Mesenchymal stem cell (in vitro differentiated cells and primary cell): ENCODE measurements at regions not wholly inside any gene's neighbourhood (a gene's known extent, or its start where the extent isn't known, plus 50 kb on each side); places are given as distances from the start of the nearest gene placed in this dataset.

ENCODE experiments used
- DNase-seq: peaks from one replicate; pipeline ENCODE4 v3.0.0-alpha.2; 2013
- H2AFZ ChIP-seq: one replicate; pipeline ENCODE4 v1.6.1; 2013; ENCODE audit warnings: low read depth, mild to moderate bottlenecking, control low read depth, inconsistent platforms, low read length, moderate library complexity
- H2AK5ac ChIP-seq: 2 replicates; pipeline ENCODE4 v1.6.1; 2013; ENCODE audit warnings: low read length, moderate library complexity, mild to moderate bottlenecking, inconsistent platforms; ENCODE audit not compliant: severe bottlenecking
- H2BK120ac ChIP-seq: one replicate; pipeline ENCODE4 v1.6.1; 2013; ENCODE audit warnings: low read depth, mild to moderate bottlenecking, inconsistent platforms, low read length, moderate library complexity
- H2BK12ac ChIP-seq, 2 experiments: one replicate each; pipeline ENCODE4 v1.6.1; 2013; ENCODE audit warnings: inconsistent platforms in 2 of 2, low read length in 2 of 2, mild to moderate bottlenecking in 2 of 2, moderate library complexity in 2 of 2, control low read depth in 1 of 2
- H2BK15ac ChIP-seq: one replicate; pipeline ENCODE4 v1.6.1; 2013; ENCODE audit warnings: mild to moderate bottlenecking, low read depth, inconsistent platforms; ENCODE audit not compliant: poor library complexity, severe bottlenecking
- H2BK5ac ChIP-seq: 2 replicates; pipeline ENCODE4 v1.6.1; 2013; ENCODE audit warnings: low read depth, mild to moderate bottlenecking, low read length, control low read depth, inconsistent platforms; ENCODE audit not compliant: poor library complexity, severe bottlenecking
- H3K14ac ChIP-seq, 2 experiments: one replicate each; pipeline ENCODE4 v1.6.1; 2013; ENCODE audit warnings: inconsistent platforms in 2 of 2, low read length in 2 of 2, control low read depth in 1 of 2, mild to moderate bottlenecking in 1 of 2, moderate library complexity in 1 of 2
- H3K18ac ChIP-seq, 2 experiments: one replicate each; pipeline ENCODE4 v1.6.1; 2013; ENCODE audit warnings: inconsistent platforms in 2 of 2, low read length in 2 of 2, control low read depth in 1 of 2, low read depth in 1 of 2, mild to moderate bottlenecking in 1 of 2
- H3K23ac ChIP-seq, 2 experiments: one replicate each; pipeline ENCODE4 v1.6.1; 2013; ENCODE audit warnings: inconsistent platforms in 2 of 2, low read length in 2 of 2, mild to moderate bottlenecking in 2 of 2, moderate library complexity in 2 of 2, control low read depth in 1 of 2
- H3K27ac ChIP-seq: 2 replicates; pipeline ENCODE4 v1.5.1; 2013; ENCODE audit warnings: mild to moderate bottlenecking, moderate library complexity, low read length, control low read depth, inconsistent platforms; ENCODE audit not compliant: poor library complexity, severe bottlenecking
- H3K27me3 ChIP-seq, 2 experiments: 2 replicates each; pipeline versions ENCODE4 v1.6.1 to v1.7.0; 2013; ENCODE audit warnings: low read length in 2 of 2, mild to moderate bottlenecking in 2 of 2, moderate library complexity in 2 of 2, control low read depth in 1 of 2, inconsistent platforms in 1 of 2; ENCODE audit not compliant: control insufficient read depth in 1 of 2, insufficient read depth in 1 of 2
- H3K36me3 ChIP-seq, 2 experiments: 2 replicates each; pipeline versions ENCODE4 v1.6.1 to v1.7.0; 2013; ENCODE audit warnings: low read length in 2 of 2, control low read depth in 1 of 2, inconsistent platforms in 1 of 2, low read depth in 1 of 2, mild to moderate bottlenecking in 1 of 2; ENCODE audit not compliant: insufficient read depth in 2 of 2, control insufficient read depth in 1 of 2
- H3K4ac ChIP-seq, 2 experiments: one replicate each; pipeline ENCODE4 v1.6.1; 2013; ENCODE audit warnings: inconsistent platforms in 2 of 2, low read length in 2 of 2, mild to moderate bottlenecking in 2 of 2, moderate library complexity in 2 of 2, control low read depth in 1 of 2, low read depth in 1 of 2
- H3K4me1 ChIP-seq: 2 replicates; pipeline ENCODE4 v1.6.1; 2013; ENCODE audit warnings: low read depth, low read length, control low read depth; ENCODE audit not compliant: control insufficient read depth, insufficient read depth
- H3K4me2 ChIP-seq: 2 replicates; pipeline ENCODE4 v1.6.1; 2013; ENCODE audit warnings: low read length, mild to moderate bottlenecking, inconsistent platforms; ENCODE audit not compliant: poor library complexity, severe bottlenecking
- H3K4me3 ChIP-seq, 2 experiments: 2 replicates each; pipeline versions ENCODE4 v1.5.1 to v1.7.0; 2013; ENCODE audit warnings: low read length in 2 of 2, mild to moderate bottlenecking in 2 of 2, control low read depth in 1 of 2, low read depth in 1 of 2; ENCODE audit not compliant: insufficient read depth in 1 of 2
- H3K79me1 ChIP-seq: replicated peaks from 2 replicates; pipeline ENCODE4 v1.6.1; 2013; ENCODE audit warnings: mild to moderate bottlenecking, control low read depth, low read length, inconsistent platforms; ENCODE audit not compliant: poor library complexity, severe bottlenecking
- H3K9ac ChIP-seq: 2 replicates; pipeline ENCODE4 v1.7.0; 2013; ENCODE audit warnings: mild to moderate bottlenecking, low read length, moderate library complexity
- H3K9me3 ChIP-seq: 2 replicates; pipeline ENCODE4 v1.7.0; 2013; ENCODE audit warnings: mild to moderate bottlenecking, low read length; ENCODE audit not compliant: control insufficient read depth
- H4K8ac ChIP-seq: one replicate; pipeline ENCODE4 v1.6.1; 2013; ENCODE audit warnings: inconsistent platforms, mild to moderate bottlenecking, low read length, moderate library complexity
- H4K91ac ChIP-seq: one replicate; pipeline ENCODE4 v1.6.1; 2013; ENCODE audit warnings: mild to moderate bottlenecking, low read length, inconsistent platforms
- WGBS: methylation state at CpG from one replicate; pipeline ENCODE4 v1.1.7; 2013; ENCODE audit warnings: mixed read lengths; 5-methylcytosine and 5-hydroxymethylcytosine counted together

GRCh38 chr2:105590780-105591660, 153.7 kb upstream of the NCK2 start:
- H3K79me1 ChIP-seq, result no peaks in the 10 kb centered on the region
- no peak overlapping the region for H3K4me2 ChIP-seq
- H3K23ac ChIP-seq, result no peak overlapping the region
- H3K36me3 ChIP-seq, result no peaks in the 10 kb centered on the region
- H2BK120ac ChIP-seq, result no peak overlapping the region
- H3K27ac ChIP-seq, result no peak overlapping the region
- no peak overlapping the region for H3K9ac ChIP-seq
- H2AK5ac ChIP-seq, result no peak overlapping the region
- H4K91ac ChIP-seq, result no peak overlapping the region
- H3K9me3 ChIP-seq, result peaks cover 3% of the 10 kb centered on the region
- H4K8ac ChIP-seq, result no peak overlapping the region
- no peak overlapping the region for H2BK15ac ChIP-seq
- H3K4me3 ChIP-seq, result no peak overlapping the region
- H3K4me1 ChIP-seq, result peaks cover 14% of the 10 kb centered on the region
- H3K18ac ChIP-seq, result no peak overlapping the region
- no peak overlapping the region for H2BK5ac ChIP-seq
- no peak overlapping the region for H2BK12ac ChIP-seq
- no peak overlapping the region for H2AFZ ChIP-seq
- DNase-seq, result no peak
- no peaks in the 10 kb centered on the region for H3K27me3 ChIP-seq
- no peak overlapping the region for H3K4ac ChIP-seq
- 84% methylated on average over 8 of the region's 8 CpGs for WGBS
- H3K14ac ChIP-seq, result no peak overlapping the region

GRCh38 chr2:105588581-105588980, 156.1 kb upstream of the NCK2 start:
- Histone ChIP-seq H2BK120ac (no peak overlapping the region), H3K4ac (no peak overlapping the region), H3K9ac (no peak overlapping the region), H3K23ac (no peak overlapping the region), H3K36me3 (no peaks in the 10 kb centered on the region), H4K91ac (no peak overlapping the region), H3K79me1 (no peaks in the 10 kb centered on the region), H2BK15ac (no peak overlapping the region), H2AK5ac (no peak overlapping the region), H2BK12ac (no peak overlapping the region), H3K14ac (no peak overlapping the region), H3K4me1 (peaks cover 8% of the 10 kb centered on the region), H3K9me3 (peaks cover 3% of the 10 kb centered on the region), H3K4me2 (no peak overlapping the region), H3K4me3 (no peak overlapping the region), H3K18ac (no peak overlapping the region), H4K8ac (no peak overlapping the region), H2BK5ac (no peak overlapping the region), H2AFZ (no peak overlapping the region), H3K27ac (no peak overlapping the region), H3K27me3 (peaks cover 0 to 11% of the 10 kb centered on the region in 2 experiments)
- DNase-seq, result no peak
- WGBS, result 98% methylated on average over 4 of the region's 5 CpGs

- no peak for DNase-seq
- no peak overlapping the region for H3K27ac ChIP-seq
- 95% methylated on average over 1 of the region's 3 CpGs for WGBS
Observed at GRCh38 chr2:105587637-105588036, 157.1 kb upstream of the NCK2 start.

GRCh38 chr2:105584435-105585010, 160.2 kb upstream of the NCK2 start:
- H3K4me1 ChIP-seq, result no peaks in the 10 kb centered on the region
- H3K27ac ChIP-seq, result no peak overlapping the region
- H3K79me1 ChIP-seq, result no peaks in the 10 kb centered on the region
- no peak overlapping the region for H2BK5ac ChIP-seq
- H3K4ac ChIP-seq, result no peak overlapping the region
- no peak overlapping the region for H3K9ac ChIP-seq
- no peak overlapping the region for H2AFZ ChIP-seq
- H3K23ac ChIP-seq, result no peak overlapping the region
- H3K18ac ChIP-seq, result no peak overlapping the region
- H3K9me3 ChIP-seq, result peaks cover 3% of the 10 kb centered on the region
- H3K14ac ChIP-seq, result no peak overlapping the region
- H3K4me2 ChIP-seq, result no peak overlapping the region
- no peaks in the 10 kb centered on the region for H3K36me3 ChIP-seq
- no peak overlapping the region for H3K4me3 ChIP-seq
- peaks cover 10 to 25% of the 10 kb centered on the region in 2 experiments for H3K27me3 ChIP-seq
- no peak overlapping the region for H2BK15ac ChIP-seq
- H2AK5ac ChIP-seq, result no peak overlapping the region
- no peak overlapping the region for H4K91ac ChIP-seq
- DNase-seq, result no peak
- H4K8ac ChIP-seq, result no peak overlapping the region
- H2BK120ac ChIP-seq, result no peak overlapping the region
- no CpG with 5 or more reads among the region's 2 CpGs for WGBS
- H2BK12ac ChIP-seq, result no peak overlapping the region

More at GRCh38 chr2:105587637-105588036, 157.1 kb upstream of the NCK2 start:
- Histone ChIP-seq H3K4me1 (peaks cover 5% of the 10 kb centered on the region), H3K18ac (no peak overlapping the region), H3K4me3 (no peak overlapping the region), H3K23ac (no peak overlapping the region), H2AFZ (no peak overlapping the region), H3K79me1 (no peaks in the 10 kb centered on the region), H2BK5ac (no peak overlapping the region), H3K27me3 (peaks cover 6 to 15% of the 10 kb centered on the region in 2 experiments), H3K4me2 (no peak overlapping the region), H2BK120ac (no peak overlapping the region), H3K14ac (no peak overlapping the region), H3K9ac (no peak overlapping the region), H3K4ac (no peak overlapping the region), H4K8ac (no peak overlapping the region), H3K9me3 (peaks cover 3% of the 10 kb centered on the region), H2BK15ac (no peak overlapping the region), H4K91ac (no peak overlapping the region), H2BK12ac (no peak overlapping the region), H2AK5ac (no peak overlapping the region), H3K36me3 (no peaks in the 10 kb centered on the region)
